ENCODE measurements at regions not wholly inside any gene's neighbourhood (a gene's known extent, or its start where the extent isn't known, plus 50 kb on each side); places are given as distances from the start of the nearest gene placed in this dataset.

DNA sequence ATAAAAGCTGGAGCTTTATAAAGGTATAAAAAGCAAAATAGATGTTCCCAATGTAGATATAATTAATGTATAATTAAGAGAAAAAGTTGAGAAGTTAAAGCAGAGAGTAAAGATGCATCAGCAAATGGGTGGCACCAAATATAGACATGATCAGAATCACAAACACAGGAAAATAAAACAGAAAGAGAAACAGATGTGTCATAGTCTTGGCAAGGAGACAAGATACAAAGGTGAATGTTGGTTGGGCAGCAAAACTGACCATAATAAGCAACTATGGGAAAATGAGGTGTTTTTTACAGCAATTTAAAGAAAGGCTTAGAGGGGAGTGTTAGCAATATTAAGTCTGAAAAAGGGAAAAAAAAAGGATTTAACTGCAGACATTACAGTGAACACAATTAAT is 135.4 kb upstream of the CLEC14A start:
- TF ChIP-seq JUN (CRISPR knock-in tag; IDR thresholded peaks at IDR 0.05) (no peak), POLR2A (IDR thresholded peaks at IDR 0.05; ENCODE audit: insufficient read depth in 1 of 2, low read depth in 2 of 2, low read length in 2 of 2) (no peak), ADNP (CRISPR knock-in tag; IDR thresholded peaks at IDR 0.05) (no peak), CEBPB (IDR thresholded peaks at IDR 0.05; ENCODE audit: borderline replicate concordance, low read depth, low read length) (no peak), SRF (IDR thresholded peaks at IDR 0.05; ENCODE audit: low read depth, low read length) (no peak), ZNF616 (CRISPR knock-in tag; IDR thresholded peaks at IDR 0.05; ENCODE audit: low read depth) (no peak)
- TF ChIP-seq, protein P1, sequence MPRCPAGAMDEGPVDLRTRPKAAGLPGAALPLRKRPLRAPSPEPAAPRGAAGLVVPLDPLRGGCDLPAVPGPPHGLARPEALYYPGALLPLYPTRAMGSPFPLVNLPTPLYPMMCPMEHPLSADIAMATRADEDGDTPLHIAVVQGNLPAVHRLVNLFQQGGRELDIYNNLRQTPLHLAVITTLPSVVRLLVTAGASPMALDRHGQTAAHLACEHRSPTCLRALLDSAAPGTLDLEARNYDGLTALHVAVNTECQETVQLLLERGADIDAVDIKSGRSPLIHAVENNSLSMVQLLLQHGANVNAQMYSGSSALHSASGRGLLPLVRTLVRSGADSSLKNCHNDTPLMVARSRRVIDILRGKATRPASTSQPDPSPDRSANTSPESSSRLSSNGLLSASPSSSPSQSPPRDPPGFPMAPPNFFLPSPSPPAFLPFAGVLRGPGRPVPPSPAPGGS (CRISPR knock-in tag; IDR thresholded peaks at IDR 0.05), result no peak
- TF ChIP-seq, protein P2, sequence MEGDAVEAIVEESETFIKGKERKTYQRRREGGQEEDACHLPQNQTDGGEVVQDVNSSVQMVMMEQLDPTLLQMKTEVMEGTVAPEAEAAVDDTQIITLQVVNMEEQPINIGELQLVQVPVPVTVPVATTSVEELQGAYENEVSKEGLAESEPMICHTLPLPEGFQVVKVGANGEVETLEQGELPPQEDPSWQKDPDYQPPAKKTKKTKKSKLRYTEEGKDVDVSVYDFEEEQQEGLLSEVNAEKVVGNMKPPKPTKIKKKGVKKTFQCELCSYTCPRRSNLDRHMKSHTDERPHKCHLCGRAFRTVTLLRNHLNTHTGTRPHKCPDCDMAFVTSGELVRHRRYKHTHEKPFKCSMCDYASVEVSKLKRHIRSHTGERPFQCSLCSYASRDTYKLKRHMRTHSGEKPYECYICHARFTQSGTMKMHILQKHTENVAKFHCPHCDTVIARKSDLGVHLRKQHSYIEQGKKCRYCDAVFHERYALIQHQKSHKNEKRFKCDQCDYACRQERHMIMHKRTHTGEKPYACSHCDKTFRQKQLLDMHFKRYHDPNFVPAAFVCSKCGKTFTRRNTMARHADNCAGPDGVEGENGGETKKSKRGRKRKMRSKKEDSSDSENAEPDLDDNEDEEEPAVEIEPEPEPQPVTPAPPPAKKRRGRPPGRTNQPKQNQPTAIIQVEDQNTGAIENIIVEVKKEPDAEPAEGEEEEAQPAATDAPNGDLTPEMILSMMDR (CRISPR knock-in tag; IDR thresholded peaks at IDR 0.05), result no peak

Measured in HepG2 (cell line).